ENCODE measurements at regions not wholly inside any gene's neighbourhood (a gene's known extent, or its start where the extent isn't known, plus 50 kb on each side); places are given as distances from the start of the nearest gene placed in this dataset.

GRCh38 chr12:124639122-124639806 lies 71.9 kb upstream of the NCOR2 start:
- H3K27me3 ChIP-seq (ENCODE audit: control insufficient read depth in 4 of 4, insufficient read depth in 4 of 4, low read length in 3 of 4): no peaks in the 10 kb centered on the region
- no peak overlapping the region for H3K27ac ChIP-seq (ENCODE audit: low read depth in 1 of 2, low read length in 2 of 2)
- H3K9ac ChIP-seq (ENCODE audit: low read depth in 1 of 2, low read length in 2 of 2): no peak overlapping the region
- TF ChIP-seq ATF3 (IDR thresholded peaks at IDR 0.05): no peak
- no peak for TF ChIP-seq FOXA2 (IDR thresholded peaks at IDR 0.05)
- no peak for TF ChIP-seq CTCF (IDR thresholded peaks at IDR 0.05; ENCODE audit: low read depth, low read length, missing input control)
- TF ChIP-seq FOXA1 (IDR thresholded peaks at IDR 0.05): no peak
- no peak for TF ChIP-seq JUND (IDR thresholded peaks at IDR 0.05)
- no peak for TF ChIP-seq MAX (IDR thresholded peaks at IDR 0.05)
- TF ChIP-seq RXRA (IDR thresholded peaks at IDR 0.05): no peak
- no peak for TF ChIP-seq TAF1 (conservative IDR thresholded peaks at IDR 0.05)
- no peak for TF ChIP-seq REST (IDR thresholded peaks at IDR 0.05)
- no peak for DNase-seq (ENCODE audit: low spot score)
- H3K4me3 ChIP-seq (ENCODE audit: low read depth in 1 of 3, low read length in 3 of 3): no peak overlapping the region
- H3K36me3 ChIP-seq (ENCODE audit: control insufficient read depth in 4 of 4, insufficient read depth in 3 of 4, low read depth in 1 of 4, low read length in 3 of 4): no peaks in the 10 kb centered on the region
- no peaks in the 10 kb centered on the region for H3K4me1 ChIP-seq (ENCODE audit: control insufficient read depth in 4 of 4, insufficient read depth in 4 of 4, low read length in 3 of 4)
- no peaks in the 10 kb centered on the region for H3K9me3 ChIP-seq (ENCODE audit: control insufficient read depth in 4 of 4, low read length in 3 of 4)
- 80% methylated on average over 6 of the region's 6 CpGs for WGBS

GRCh38 chr12:124637581-124637981 lies 70.2 kb upstream of the NCOR2 start:
- no peak overlapping the region for H3K9ac ChIP-seq (ENCODE audit: low read depth in 1 of 2, low read length in 2 of 2)
- H3K4me3 ChIP-seq (ENCODE audit: low read depth in 1 of 3, low read length in 3 of 3): no peak overlapping the region
- no peak for TF ChIP-seq GABPA (IDR thresholded peaks at IDR 0.05 in 1 of 2, conservative IDR thresholded peaks at IDR 0.05 in 1 of 2)
- TF ChIP-seq ZBTB33 (IDR thresholded peaks at IDR 0.05): no peak
- no peak for TF ChIP-seq FOXA2 (IDR thresholded peaks at IDR 0.05)
- no peak for TF ChIP-seq RXRA (IDR thresholded peaks at IDR 0.05)
- TF ChIP-seq MAX (IDR thresholded peaks at IDR 0.05): no peak
- DNase-seq (ENCODE audit: low spot score): no peak
- no peaks in the 10 kb centered on the region for H3K9me3 ChIP-seq (ENCODE audit: control insufficient read depth in 4 of 4, low read length in 3 of 4)
- 74% methylated on average over 12 of the region's 12 CpGs for WGBS
- no peak overlapping the region for H3K27ac ChIP-seq (ENCODE audit: low read depth in 1 of 2, low read length in 2 of 2)
- no peaks in the 10 kb centered on the region for H3K4me1 ChIP-seq (ENCODE audit: control insufficient read depth in 4 of 4, insufficient read depth in 4 of 4, low read length in 3 of 4)
- H3K36me3 ChIP-seq (ENCODE audit: control insufficient read depth in 4 of 4, insufficient read depth in 3 of 4, low read depth in 1 of 4, low read length in 3 of 4): no peaks in the 10 kb centered on the region
- H3K27me3 ChIP-seq (ENCODE audit: control insufficient read depth in 4 of 4, insufficient read depth in 4 of 4, low read length in 3 of 4): no peaks in the 10 kb centered on the region

Data from liver (tissue), 8 donors.